Hematopoietic multipotent progenitor cell (in vitro differentiated cells): ENCODE measurements at regions not wholly inside any gene's neighbourhood (a gene's known extent, or its start where the extent isn't known, plus 50 kb on each side); places are given as distances from the start of the nearest gene placed in this dataset.

ENCODE experiments used
- DNase-seq, 3 donors: peaks; one replicate each; pipeline ENCODE4 v3.0.0-alpha.2; 2011 to 2015; ENCODE audit warnings: low read depth in 2 of 3, low spot score in 2 of 3

- DNase-seq = no peak
Measured at GRCh38 chr4:178471994-178472393, 1029.8 kb upstream of the AGA start.

- DNase-seq = no peak
Measured at GRCh38 chr4:178480105-178480504, 1037.9 kb upstream of the AGA start.

- DNase-seq = no peak
Measured at GRCh38 chr4:178480881-178481280, 1038.6 kb upstream of the AGA start.

- no peak for DNase-seq
Measured at GRCh38 chr4:178481564-178481963, 1039.3 kb upstream of the AGA start.

GRCh38 chr4:178523038-178523437 lies 1080.8 kb upstream of the AGA start:
- DNase-seq = no peak

- no peak for DNase-seq
Measured at GRCh38 chr4:178535939-178536579, 1093.8 kb upstream of the AGA start.

GRCh38 chr4:178553201-178553600 lies 1111.0 kb upstream of the AGA start:
- no peak for DNase-seq

GRCh38 chr4:178554352-178554751 lies 1112.1 kb upstream of the AGA start:
- DNase-seq = peak in 1 of 3 donors; percentile 2

- no peak for DNase-seq
Measured at GRCh38 chr4:178556796-178557195, 1114.6 kb upstream of the AGA start.

GRCh38 chr4:178577933-178578332 lies 1135.7 kb upstream of the AGA start:
- DNase-seq = peak in 2 of 3 donors; percentile 14 to 58

- DNase-seq = no peak
Measured at GRCh38 chr4:178595500-178596138, 1153.4 kb upstream of the AGA start.

- no peak for DNase-seq
Measured at GRCh38 chr4:178598672-178599071, 1156.4 kb upstream of the AGA start.

GRCh38 chr4:178599521-178599920 lies 1157.3 kb upstream of the AGA start:
- DNase-seq = no peak

GRCh38 chr4:178602833-178603232 lies 1160.6 kb upstream of the AGA start:
- DNase-seq = no peak

GRCh38 chr4:178611062-178611461 lies 1168.8 kb upstream of the AGA start:
- no peak for DNase-seq

- peak in 2 of 3 donors; percentile 19 to 67 for DNase-seq
Measured at GRCh38 chr4:178612733-178613132, 1170.5 kb upstream of the AGA start.

GRCh38 chr4:178632415-178632814 lies 1190.2 kb upstream of the AGA start:
- no peak for DNase-seq

GRCh38 chr4:178633263-178633662 lies 1191.0 kb upstream of the AGA start:
- DNase-seq = no peak

- DNase-seq = no peak
Measured at GRCh38 chr4:178664621-178665020, 1222.4 kb upstream of the AGA start.

GRCh38 chr4:178665916-178666315 lies 1223.7 kb upstream of the AGA start:
- no peak for DNase-seq

- no peak for DNase-seq
Measured at GRCh38 chr4:178671766-178672165, 1229.5 kb upstream of the AGA start.

- DNase-seq = no peak
Measured at GRCh38 chr4:178672512-178672911, 1230.3 kb upstream of the AGA start.

- no peak for DNase-seq
Measured at GRCh38 chr4:178681871-178682270, 1239.6 kb upstream of the AGA start.
